ENCODE measurements at regions not wholly inside any gene's neighbourhood (a gene's known extent, or its start where the extent isn't known, plus 50 kb on each side); places are given as distances from the start of the nearest gene placed in this dataset.

DNA sequence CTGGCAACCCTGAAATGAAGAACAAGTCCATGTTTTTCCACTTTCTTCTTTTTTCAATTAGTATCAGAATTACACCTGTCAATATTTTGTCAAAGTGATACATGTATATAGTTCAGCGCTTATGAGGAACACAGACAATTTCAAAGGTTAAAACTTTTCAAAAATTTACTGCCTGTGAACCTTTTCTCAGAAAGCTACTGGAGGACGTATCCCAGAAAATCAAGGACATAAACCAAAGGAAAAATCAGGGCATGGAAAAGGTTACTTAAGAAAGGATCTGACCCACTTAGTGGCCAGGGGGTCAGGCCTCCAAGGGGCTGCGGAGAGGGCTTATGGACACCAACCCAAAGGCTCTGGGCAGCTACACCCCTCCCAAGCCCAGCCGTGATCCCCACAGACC, 81.1 kb upstream of the ACTRT2 start:
- no peak for FAIRE-seq
- ChIA-PET CTCF (no interaction called here), POLR2A (no interaction called here)
- H3K9me3 ChIP-seq: peaks cover 5% of the 10 kb centered on the region; the same call in 1 of the 3 replicates
- TF ChIP-seq CHD2 (IDR thresholded peaks at IDR 0.05; ENCODE audit: low read length, partially characterized antibody) (no peak), CTCF (IDR thresholded peaks at IDR 0.05) (no peak), USF2 (IDR thresholded peaks at IDR 0.05) (no peak), MAX (IDR thresholded peaks at IDR 0.05) (no peak), TP53 (CRISPR knock-in tag; IDR thresholded peaks at IDR 0.05) (no peak), RARB (CRISPR knock-in tag; IDR thresholded peaks at IDR 0.05) (no peak), CEBPB (IDR thresholded peaks at IDR 0.05) (no peak), SMC3 (IDR thresholded peaks at IDR 0.05) (no peak), NR3C1 (IDR thresholded peaks at IDR 0.05) (no peak), BHLHE40 (IDR thresholded peaks at IDR 0.05; ENCODE audit: low read depth, low read length) (no peak), ZFP36 (IDR thresholded peaks at IDR 0.05; ENCODE audit: borderline replicate concordance, partially characterized antibody) (no peak), NPAS2 (CRISPR knock-in tag; IDR thresholded peaks at IDR 0.05; ENCODE audit: borderline replicate concordance) (no peak)
- TF ChIP-seq, protein P1, sequence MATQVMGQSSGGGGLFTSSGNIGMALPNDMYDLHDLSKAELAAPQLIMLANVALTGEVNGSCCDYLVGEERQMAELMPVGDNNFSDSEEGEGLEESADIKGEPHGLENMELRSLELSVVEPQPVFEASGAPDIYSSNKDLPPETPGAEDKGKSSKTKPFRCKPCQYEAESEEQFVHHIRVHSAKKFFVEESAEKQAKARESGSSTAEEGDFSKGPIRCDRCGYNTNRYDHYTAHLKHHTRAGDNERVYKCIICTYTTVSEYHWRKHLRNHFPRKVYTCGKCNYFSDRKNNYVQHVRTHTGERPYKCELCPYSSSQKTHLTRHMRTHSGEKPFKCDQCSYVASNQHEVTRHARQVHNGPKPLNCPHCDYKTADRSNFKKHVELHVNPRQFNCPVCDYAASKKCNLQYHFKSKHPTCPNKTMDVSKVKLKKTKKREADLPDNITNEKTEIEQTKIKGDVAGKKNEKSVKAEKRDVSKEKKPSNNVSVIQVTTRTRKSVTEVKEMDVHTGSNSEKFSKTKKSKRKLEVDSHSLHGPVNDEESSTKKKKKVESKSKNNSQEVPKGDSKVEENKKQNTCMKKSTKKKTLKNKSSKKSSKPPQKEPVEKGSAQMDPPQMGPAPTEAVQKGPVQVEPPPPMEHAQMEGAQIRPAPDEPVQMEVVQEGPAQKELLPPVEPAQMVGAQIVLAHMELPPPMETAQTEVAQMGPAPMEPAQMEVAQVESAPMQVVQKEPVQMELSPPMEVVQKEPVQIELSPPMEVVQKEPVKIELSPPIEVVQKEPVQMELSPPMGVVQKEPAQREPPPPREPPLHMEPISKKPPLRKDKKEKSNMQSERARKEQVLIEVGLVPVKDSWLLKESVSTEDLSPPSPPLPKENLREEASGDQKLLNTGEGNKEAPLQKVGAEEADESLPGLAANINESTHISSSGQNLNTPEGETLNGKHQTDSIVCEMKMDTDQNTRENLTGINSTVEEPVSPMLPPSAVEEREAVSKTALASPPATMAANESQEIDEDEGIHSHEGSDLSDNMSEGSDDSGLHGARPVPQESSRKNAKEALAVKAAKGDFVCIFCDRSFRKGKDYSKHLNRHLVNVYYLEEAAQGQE (IDR thresholded peaks at IDR 0.05): no peak
- H3K4me2 ChIP-seq: no peak overlapping the region
- no peak overlapping the region for H3K4me3 ChIP-seq
- DNase-seq (ENCODE audit: low read depth in 1 of 2, low spot score in 1 of 2): no peak
- no peak overlapping the region for H3K27ac ChIP-seq
- 1% methylated on average over 4 of the region's 4 CpGs for WGBS (ENCODE audit: missing lambda C conversion rate)
- H3K4me1 ChIP-seq: no peaks in the 10 kb centered on the region
- ATAC-seq: no peak

DNA sequence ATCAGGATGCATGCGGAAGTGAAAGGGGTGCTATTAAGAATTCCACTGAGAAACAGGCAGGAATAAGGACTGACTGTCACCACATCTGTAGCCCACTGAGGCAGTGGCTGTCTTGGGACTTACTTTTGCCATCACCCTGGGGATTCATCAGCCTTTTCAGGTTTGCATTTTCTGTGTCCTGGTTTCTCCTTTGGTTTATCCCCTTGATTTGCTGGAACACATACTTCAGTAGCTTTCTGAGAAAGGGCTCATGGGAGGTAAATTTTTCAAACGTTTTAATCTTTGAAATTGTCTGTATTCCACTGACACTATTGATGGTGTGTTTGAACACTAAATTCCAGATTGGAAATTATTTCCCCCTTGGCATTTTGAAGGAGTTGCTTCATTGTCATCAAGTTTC, 80.2 kb upstream of the ACTRT2 start:
- CTCF ChIA-PET: no interaction called here
- Histone ChIP-seq H3K4me2 (no peak overlapping the region), H3K4me3 (no peak overlapping the region), H3K9me3 (peaks cover 5% of the 10 kb centered on the region; the same call in 1 of the 3 replicates), H3K4me1 (no peaks in the 10 kb centered on the region), H3K27ac (no peak overlapping the region)
- FAIRE-seq: no peak
- no peak for ATAC-seq
- TF ChIP-seq USF2 (IDR thresholded peaks at IDR 0.05) (no peak), POLR2A (IDR thresholded peaks at IDR 0.05; ENCODE audit: low read length) (no peak)
- DNase-seq (ENCODE audit: low read depth in 1 of 2, low spot score in 1 of 2): no peak
- POLR2A ChIA-PET: no interaction called here
- 43% methylated on average over 2 of the region's 2 CpGs for WGBS (ENCODE audit: missing lambda C conversion rate)

- no peak overlapping the region for H3K4me2 ChIP-seq
- POLR2A ChIA-PET: no interaction called here
- H3K9me3 ChIP-seq: peaks cover 5% of the 10 kb centered on the region; the same call in 1 of the 3 replicates
- no peaks in the 10 kb centered on the region for H3K4me1 ChIP-seq
- no peak overlapping the region for H3K4me3 ChIP-seq
- FAIRE-seq: no peak
- no peak for DNase-seq (ENCODE audit: low read depth in 1 of 2, low spot score in 1 of 2)
- CTCF ChIA-PET: no interaction called here
- WGBS (ENCODE audit: missing lambda C conversion rate): 0% methylated on average over 1 of the region's 6 CpGs
- ATAC-seq: no peak
- H3K27ac ChIP-seq: no peak overlapping the region
- no peak for TF ChIP-seq SREBF2 (IDR thresholded peaks at IDR 0.05)
- TF ChIP-seq ZFP36 (IDR thresholded peaks at IDR 0.05; ENCODE audit: borderline replicate concordance, partially characterized antibody): no peak
- TF ChIP-seq E2F6 (IDR thresholded peaks at IDR 0.05; ENCODE audit: borderline replicate concordance, low read depth): no peak
- TF ChIP-seq HEYL (CRISPR knock-in tag; IDR thresholded peaks at IDR 0.05): no peak
- no peak for TF ChIP-seq MAFK (IDR thresholded peaks at IDR 0.05; ENCODE audit: partially characterized antibody)
- no peak for TF ChIP-seq SMC3 (IDR thresholded peaks at IDR 0.05)
- TF ChIP-seq MAX (IDR thresholded peaks at IDR 0.05): no peak
- TF ChIP-seq RAD21 (conservative IDR thresholded peaks at IDR 0.05 in 1 of 2, IDR thresholded peaks at IDR 0.05 in 1 of 2): no peak
- TF ChIP-seq HOXA7 (CRISPR knock-in tag; IDR thresholded peaks at IDR 0.05): no peak
- no peak for TF ChIP-seq HMGXB4 (CRISPR knock-in tag; IDR thresholded peaks at IDR 0.05; ENCODE audit: borderline replicate concordance)
- TF ChIP-seq, protein P2, sequence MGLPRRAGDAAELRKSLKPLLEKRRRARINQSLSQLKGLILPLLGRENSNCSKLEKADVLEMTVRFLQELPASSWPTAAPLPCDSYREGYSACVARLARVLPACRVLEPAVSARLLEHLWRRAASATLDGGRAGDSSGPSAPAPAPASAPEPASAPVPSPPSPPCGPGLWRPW (IDR thresholded peaks at IDR 0.05): no peak
- TF ChIP-seq POLR2AphosphoS2 (conservative IDR thresholded peaks at IDR 0.05; ENCODE audit: low read length): no peak
- no peak for TF ChIP-seq GATA3 (IDR thresholded peaks at IDR 0.05; ENCODE audit: borderline replicate concordance)
These were observed 79.4 kb upstream of the ACTRT2 start for GRCh38 chr1:2941907-2942306.

Measured in A549 (cell line).